Fibroblast of lung (primary cell): ENCODE measurements at regions not wholly inside any gene's neighbourhood (a gene's known extent, or its start where the extent isn't known, plus 50 kb on each side); places are given as distances from the start of the nearest gene placed in this dataset.

ENCODE experiments used
- CTCF ChIP-seq, 2 donors: IDR thresholded peaks in 1 of 2; conservative IDR thresholded peaks in 1 of 2; 1 replicate in 1 of 2; 2 replicates in 1 of 2; pipeline ENCODE4 v1.5.1; 2011 to 2012; ENCODE audit warnings: low read length in 2 of 2, control low read depth in 1 of 2, inconsistent platforms in 1 of 2, low read depth in 1 of 2, mild to moderate bottlenecking in 1 of 2
- EZH2 ChIP-seq: IDR thresholded peaks from 2 replicates; pipeline ENCODE4 v1.5.1; 2012; ENCODE audit warnings: low read length, control low read depth, mild to moderate bottlenecking; ENCODE audit errors: missing control alignments

GRCh38 chr13:21308906-21309305 lies 132.4 kb downstream of the MRPL57 start:
- no peak for TF ChIP-seq CTCF (conservative IDR thresholded peaks at IDR 0.05 in 1 of 2, IDR thresholded peaks at IDR 0.05 in 1 of 2; ENCODE audit: low read depth in 1 of 2, low read length in 2 of 2)
- TF ChIP-seq EZH2: no peak
